ENCODE measurements at regions not wholly inside any gene's neighbourhood (a gene's known extent, or its start where the extent isn't known, plus 50 kb on each side); places are given as distances from the start of the nearest gene placed in this dataset.

DNA sequence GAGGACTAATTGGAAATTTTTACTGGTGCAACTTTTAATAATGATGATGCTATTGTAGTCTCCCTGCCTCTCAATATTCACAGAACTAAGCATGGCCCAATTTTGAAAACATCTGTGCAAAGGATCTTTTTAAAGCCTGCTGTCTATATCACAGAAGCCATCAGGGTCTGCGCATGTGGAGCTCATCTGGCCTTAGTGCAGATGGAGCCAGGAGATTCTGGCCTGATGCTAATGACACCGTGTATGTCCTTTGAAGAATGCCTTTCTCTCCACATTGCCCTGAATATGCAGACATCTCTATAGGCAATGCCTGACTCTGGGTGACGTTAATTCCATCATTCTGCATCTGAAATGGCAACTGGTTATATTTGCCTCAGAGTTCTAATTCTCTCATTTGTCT, 1205.9 kb downstream of the AACS start:
- no peak for TF ChIP-seq POLR2A (IDR thresholded peaks at IDR 0.05)
- TF ChIP-seq, protein P1, sequence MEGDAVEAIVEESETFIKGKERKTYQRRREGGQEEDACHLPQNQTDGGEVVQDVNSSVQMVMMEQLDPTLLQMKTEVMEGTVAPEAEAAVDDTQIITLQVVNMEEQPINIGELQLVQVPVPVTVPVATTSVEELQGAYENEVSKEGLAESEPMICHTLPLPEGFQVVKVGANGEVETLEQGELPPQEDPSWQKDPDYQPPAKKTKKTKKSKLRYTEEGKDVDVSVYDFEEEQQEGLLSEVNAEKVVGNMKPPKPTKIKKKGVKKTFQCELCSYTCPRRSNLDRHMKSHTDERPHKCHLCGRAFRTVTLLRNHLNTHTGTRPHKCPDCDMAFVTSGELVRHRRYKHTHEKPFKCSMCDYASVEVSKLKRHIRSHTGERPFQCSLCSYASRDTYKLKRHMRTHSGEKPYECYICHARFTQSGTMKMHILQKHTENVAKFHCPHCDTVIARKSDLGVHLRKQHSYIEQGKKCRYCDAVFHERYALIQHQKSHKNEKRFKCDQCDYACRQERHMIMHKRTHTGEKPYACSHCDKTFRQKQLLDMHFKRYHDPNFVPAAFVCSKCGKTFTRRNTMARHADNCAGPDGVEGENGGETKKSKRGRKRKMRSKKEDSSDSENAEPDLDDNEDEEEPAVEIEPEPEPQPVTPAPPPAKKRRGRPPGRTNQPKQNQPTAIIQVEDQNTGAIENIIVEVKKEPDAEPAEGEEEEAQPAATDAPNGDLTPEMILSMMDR (IDR thresholded peaks at IDR 0.05), result no peak
